SH-SY5Y (cell line): ENCODE measurements at regions not wholly inside any gene's neighbourhood (a gene's known extent, or its start where the extent isn't known, plus 50 kb on each side); places are given as distances from the start of the nearest gene placed in this dataset.

Experiments used
- GATA2 ChIP-seq: IDR thresholded peaks from 2 replicates; pipeline ENCODE4 v1.6.1; 2011; ENCODE audit warnings: mild to moderate bottlenecking, low read depth, low read length
- GATA3 ChIP-seq: IDR thresholded peaks from 2 replicates; pipeline ENCODE4 v1.6.1; 2011; ENCODE audit warnings: low read depth, mild to moderate bottlenecking, low read length, moderate library complexity

GRCh38 chr15:31433091-31433490, 106.5 kb downstream of the KLF13 start:
- TF ChIP-seq GATA3: no peak
- no peak for TF ChIP-seq GATA2
